CD4-positive, alpha-beta T cell treated with Interleukin-17A for 1 hour (primary cell): ENCODE measurements at regions not wholly inside any gene's neighbourhood (a gene's known extent, or its start where the extent isn't known, plus 50 kb on each side); places are given as distances from the start of the nearest gene placed in this dataset.
"Not testable (repeated sequence)": the region's sequence is repeated elsewhere in the genome, so short reads cannot be mapped to it uniquely, and the experiment has no call there.

ENCODE experiments used
- DNase-seq: peaks from one replicate; pipeline ENCODE4 v3.0.0-alpha.2; 2020

DNA sequence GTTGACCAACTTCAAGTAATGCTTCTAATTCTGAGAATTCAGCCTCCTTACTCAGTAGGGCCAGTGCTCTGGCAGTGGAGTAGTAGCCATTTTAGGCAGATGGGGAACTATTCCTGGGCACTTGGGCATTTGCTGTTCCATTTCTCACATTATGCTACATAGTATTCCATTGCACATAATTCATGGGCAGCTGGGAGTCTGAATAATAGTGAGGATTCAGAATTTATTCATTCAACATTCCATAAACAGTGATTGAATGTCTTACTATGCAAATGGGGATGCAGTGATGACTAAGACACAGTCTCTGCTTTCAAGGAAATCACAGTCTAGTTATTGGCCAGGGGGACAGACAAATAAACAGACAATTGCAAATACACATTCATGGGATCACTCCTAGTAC, 301.0 kb upstream of the KCNN2 start:
- no peak for DNase-seq

DNA sequence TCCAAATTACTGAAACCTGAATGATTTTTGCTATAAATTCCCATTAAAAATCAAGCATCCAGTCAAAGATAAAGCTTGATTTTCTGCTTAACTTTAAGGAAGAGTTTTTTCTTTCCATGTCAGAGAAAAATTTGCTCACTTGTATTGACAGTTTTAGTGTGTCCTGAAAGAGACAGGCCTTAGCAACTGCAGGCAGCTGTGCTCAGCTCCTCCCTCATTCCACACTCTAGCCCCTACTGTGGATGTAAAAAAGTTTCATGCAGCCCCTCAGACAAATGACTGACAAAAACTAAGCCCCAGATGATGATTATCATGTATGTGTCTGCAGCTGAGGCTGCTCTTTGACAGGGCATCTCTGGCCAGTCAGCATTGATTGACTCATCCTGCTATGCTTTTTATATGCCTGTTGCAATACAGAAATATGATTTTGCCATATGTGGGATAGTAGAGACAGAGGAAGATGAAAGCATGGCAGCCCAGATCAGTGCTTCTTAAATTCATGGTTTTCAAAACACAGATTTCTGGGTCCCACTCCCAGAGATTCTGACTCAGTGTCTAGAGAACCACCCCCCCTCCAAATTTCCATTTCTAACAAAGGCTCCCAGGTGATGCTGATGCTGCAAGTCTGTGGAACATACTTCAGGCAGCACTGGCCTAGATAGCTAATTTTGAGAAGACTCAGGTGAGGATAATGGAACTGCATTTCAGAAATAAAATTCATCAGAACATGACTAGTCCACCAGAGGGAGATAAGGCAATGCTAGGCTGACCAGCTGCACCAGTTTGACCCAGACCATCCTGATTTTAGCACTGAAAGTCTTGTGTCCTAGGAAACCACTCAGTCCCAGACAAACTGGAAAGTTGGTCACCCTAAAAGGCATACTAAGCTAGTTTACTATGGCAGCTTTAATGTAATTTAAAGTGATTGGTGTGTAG, 298.7 kb upstream of the KCNN2 start:
- DNase-seq = no peak

DNA sequence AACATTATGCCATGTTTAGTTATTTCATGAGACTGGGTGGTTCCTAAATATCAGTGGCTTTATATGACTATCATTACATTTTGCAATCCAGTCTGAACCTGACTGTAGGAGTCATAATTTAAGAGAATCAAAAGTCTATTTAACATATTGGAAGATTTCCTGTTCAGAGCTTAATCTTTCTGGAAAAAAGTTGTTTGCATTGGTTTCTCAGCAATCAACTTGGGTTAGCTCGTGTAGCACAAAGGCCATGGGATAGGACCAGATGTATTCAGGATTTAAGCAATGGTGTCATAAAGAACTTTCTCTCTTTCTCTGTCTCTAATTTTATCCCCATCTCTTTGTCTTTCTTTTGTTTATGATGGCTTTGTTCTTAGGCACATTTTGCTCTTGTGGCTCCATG, 296.0 kb upstream of the KCNN2 start:
- DNase-seq = no peak

GRCh38 chr5:114070093-114070722, 291.7 kb upstream of the KCNN2 start:
- no peak for DNase-seq

DNA sequence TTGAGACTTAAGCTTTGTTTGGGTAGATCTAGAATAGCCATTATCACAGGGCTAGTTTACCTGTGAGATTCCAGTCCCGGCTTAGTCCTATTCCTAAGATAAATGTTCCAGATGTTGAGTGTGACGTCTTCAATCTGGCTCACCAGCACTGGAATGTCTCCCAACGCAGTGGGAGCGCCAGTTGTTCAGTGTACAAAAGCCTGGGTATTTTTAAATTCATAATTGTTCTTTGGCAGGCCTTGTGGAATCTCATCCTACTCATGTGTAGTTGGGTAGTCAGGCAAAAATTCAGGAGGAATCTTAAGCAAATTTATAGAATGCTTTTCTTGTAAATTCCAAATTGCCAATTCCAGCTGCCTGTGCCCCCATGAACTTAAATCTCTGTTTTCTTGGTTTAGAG, 272.6 kb upstream of the KCNN2 start:
- DNase-seq = no peak

DNA sequence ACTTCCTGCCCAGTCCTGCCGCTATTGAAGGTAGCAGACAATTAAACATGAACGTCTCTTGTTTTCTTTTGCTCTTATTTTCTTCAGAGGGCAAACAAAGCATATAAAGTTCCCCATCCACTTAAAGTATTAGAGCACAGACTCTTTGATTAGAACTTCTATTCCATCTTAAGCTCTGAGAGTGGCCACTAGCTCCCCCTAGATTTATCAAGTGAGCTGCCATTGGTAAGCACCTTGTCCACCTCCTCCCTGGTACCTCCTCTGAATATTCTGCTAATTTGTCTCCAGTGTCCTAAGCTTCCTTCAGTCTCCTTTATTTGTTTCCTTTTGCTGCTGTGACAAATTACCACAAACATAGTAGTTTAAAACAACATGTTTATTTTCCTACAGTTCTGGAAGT, 264.3 kb upstream of the KCNN2 start:
- DNase-seq = no peak

DNA sequence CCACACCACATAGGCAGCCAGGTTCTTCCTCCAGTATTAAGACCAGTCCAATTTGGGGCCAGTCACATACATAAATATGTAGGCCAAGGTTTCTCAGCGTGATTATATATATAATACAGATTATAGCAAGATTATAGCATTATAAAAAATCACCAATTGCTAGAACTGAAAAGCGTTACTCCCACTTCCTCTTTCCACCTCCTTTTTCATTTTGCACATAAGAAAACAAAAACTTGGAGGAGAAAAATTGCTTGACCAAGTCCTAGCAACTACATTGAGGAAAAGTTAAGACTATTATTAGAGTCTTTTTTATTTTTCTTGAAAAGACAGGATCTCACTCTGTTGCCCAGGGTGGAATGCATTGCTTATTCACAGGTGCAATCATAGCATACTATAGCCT, 262.7 kb upstream of the KCNN2 start:
- no peak for DNase-seq

DNA sequence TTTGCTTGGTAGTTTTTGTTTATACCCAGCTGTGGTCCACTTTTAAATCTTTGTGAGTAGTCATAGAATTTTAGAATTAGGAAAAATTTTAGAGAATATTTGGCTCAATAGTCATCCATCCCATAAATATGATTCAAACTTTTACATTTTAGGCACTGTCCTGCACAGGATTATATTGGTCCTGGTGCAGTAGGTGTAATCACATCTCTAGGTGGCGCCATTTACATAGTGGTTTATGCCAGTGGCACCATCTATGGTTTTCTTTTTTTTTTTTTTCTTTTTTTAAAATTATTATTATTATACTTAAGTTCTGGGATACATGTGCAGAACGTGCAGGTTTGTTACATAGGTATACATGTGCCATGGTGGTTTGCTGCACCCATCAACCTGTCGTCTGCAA, 260.7 kb upstream of the KCNN2 start:
- no peak for DNase-seq

DNA sequence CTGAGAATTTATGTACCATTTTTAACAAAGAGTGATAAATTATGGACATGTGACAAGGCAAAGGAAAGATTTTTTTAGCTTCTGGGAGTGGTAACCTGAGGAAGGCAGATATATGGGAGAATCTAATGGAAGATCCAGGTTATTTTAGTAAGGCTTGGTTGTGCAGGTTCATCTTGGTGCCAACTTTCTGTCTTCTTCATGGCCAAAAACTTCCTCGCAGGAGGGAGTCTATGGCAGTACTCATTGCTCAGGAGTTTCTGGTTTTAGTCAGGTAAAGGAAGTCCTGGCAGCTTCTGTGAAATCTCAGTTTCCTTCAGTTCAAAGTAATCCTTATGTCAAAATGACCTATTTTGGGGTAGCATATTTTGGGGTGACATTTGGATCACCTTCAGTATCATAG, 248.3 kb upstream of the KCNN2 start:
- no peak for DNase-seq

GRCh38 chr5:114116981-114117380, 244.9 kb upstream of the KCNN2 start:
- no peak for DNase-seq

- no peak for DNase-seq
Observed at GRCh38 chr5:114118511-114118910, 243.4 kb upstream of the KCNN2 start.

- DNase-seq = no peak
Observed at GRCh38 chr5:114120166-114120565, 241.7 kb upstream of the KCNN2 start.

- no peak for DNase-seq
Observed at GRCh38 chr5:114122852-114123251, 239.0 kb upstream of the KCNN2 start.

- DNase-seq = no peak
Observed at GRCh38 chr5:114123654-114124053, 238.2 kb upstream of the KCNN2 start.

DNA sequence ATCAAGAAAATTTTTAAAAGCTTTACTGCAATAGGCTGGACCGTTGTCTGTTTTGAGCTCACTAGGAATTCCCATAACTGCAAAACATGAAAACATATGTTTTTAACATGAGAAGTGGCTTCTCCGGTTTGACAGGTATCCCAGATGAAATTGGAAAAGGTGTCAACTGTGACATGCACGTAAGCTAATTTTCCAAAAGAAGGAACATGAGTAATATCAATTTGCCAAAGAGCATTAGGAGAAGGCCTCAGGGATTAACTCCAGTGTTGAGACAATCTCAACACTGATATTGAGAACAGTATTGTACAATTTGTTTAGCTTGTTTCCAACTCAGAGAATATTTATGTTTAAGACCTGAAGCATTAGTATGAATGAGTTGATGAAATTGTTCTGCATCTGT, 215.5 kb upstream of the KCNN2 start:
- no peak for DNase-seq

- DNase-seq = no peak
Observed at GRCh38 chr5:114148253-114148652, 213.6 kb upstream of the KCNN2 start.

DNA sequence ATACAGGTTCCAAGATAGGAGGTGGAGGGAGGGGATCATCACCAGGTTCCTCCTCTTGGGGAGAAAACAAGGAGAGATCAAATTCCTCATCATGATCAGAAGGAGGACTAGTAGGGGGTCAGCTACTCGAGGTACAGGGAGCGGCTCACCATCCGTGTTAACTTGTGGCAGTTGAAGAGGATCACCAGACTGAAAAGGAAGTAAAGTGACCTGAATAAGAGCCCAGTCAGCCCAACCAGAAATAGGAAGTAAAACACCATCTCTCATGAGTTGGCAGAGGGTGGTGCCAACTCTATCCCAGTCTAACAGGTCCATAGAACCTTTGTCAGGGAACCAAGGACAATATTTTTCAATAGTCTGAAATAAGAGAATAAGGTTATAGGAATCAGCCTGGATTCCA, 213.1 kb upstream of the KCNN2 start:
- not testable (repeated sequence) for DNase-seq

DNA sequence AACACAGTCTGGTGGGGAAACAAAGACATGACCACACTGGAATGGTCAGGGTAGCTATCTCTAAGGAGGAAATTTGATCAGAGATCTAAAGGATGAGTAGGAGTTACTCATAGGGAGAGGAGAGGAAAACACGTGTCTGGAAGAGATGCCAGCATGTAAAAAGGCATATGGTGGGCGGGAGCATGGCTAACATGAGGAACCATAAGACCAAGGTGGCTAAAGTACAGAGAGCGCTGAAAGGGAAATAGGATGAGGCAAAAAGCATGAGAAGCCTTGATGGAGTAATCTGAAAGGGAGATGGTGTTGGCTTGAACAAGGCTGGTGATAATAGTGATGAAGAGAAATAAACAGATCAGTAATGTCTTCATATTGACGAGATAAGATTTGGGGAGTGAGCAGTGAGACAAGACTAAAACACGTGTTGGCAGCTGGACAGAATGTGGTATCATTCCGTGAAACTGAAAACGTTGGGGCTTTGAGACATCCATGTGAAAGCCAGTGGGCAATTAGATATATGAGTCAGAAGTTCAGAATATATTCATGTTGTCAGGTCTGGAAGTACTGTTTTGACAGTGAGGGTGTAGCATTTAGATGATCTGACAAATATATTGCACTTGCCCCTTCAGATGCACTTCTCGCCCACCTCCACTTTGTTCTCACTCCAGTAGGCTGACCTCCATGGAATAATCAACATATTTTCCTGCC, 209.1 kb upstream of the KCNN2 start:
- no peak for DNase-seq

- DNase-seq = no peak
Observed at GRCh38 chr5:114153392-114153791, 208.5 kb upstream of the KCNN2 start.

- no peak for DNase-seq
Observed at GRCh38 chr5:114153833-114154232, 208.0 kb upstream of the KCNN2 start.

DNA sequence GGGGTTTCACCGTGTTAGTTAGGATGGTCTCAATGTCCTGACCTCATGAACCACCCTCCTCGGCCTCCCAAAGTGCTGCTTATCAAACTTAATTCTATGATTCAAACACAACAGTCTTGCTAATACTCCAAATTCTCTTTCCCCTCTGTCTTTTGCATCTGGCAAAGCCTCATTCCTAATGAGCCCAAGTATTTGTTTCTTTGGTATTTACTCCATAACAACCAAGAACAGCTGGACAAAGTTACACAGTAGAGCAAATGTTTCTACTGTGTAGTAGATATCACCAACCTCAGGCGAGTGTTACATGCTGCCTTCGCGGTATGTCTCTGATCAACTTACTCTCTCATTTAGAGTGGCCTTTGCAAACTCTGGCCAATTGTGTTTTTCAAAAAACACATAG, 195.8 kb upstream of the KCNN2 start:
- no peak for DNase-seq

- no peak for DNase-seq
Observed at GRCh38 chr5:114174131-114174530, 187.7 kb upstream of the KCNN2 start.

GRCh38 chr5:114174837-114175236, 187.0 kb upstream of the KCNN2 start:
- no peak for DNase-seq

DNA sequence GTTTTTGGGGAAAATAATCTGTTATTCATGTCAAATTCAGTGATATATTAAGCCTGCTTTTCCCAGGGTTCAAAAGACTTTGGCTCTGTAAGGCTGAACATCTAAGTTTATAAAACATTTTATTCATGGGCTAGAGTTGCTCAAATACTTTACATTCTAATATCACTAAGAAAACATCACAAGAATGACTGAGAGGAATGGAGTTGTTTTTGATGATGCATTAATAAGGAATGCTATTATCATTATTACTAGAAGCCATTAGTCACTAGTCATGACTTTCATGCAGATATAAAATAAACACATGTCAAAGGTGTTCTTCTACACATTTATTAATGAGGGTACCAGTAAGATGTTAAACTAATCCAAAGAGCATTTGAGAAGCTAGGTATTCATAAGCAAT, 185.5 kb upstream of the KCNN2 start:
- DNase-seq = no peak
